Mesendoderm (in vitro differentiated cells): ENCODE measurements at regions not wholly inside any gene's neighbourhood (a gene's known extent, or its start where the extent isn't known, plus 50 kb on each side); places are given as distances from the start of the nearest gene placed in this dataset.

Experiments used
- DNase-seq: peaks from one replicate; pipeline ENCODE4 v3.0.0; 2013
- H2AK5ac ChIP-seq: 2 replicates; pipeline ENCODE4 v1.6.1; 2013; ENCODE audit warnings: low read length, inconsistent platforms
- H2BK120ac ChIP-seq: 2 replicates; pipeline ENCODE4 v1.6.1; 2013; ENCODE audit warnings: low read depth, mild to moderate bottlenecking, low read length, moderate library complexity, mixed read lengths
- H2BK15ac ChIP-seq: replicated peaks from 2 replicates; pipeline ENCODE4 v1.6.1; 2013; ENCODE audit warnings: low read depth, mild to moderate bottlenecking, moderate library complexity
- H2BK5ac ChIP-seq: 2 replicates; pipeline ENCODE4 v1.6.1; 2013; ENCODE audit warnings: low read length, inconsistent platforms
- H3K18ac ChIP-seq: 2 replicates; pipeline ENCODE4 v1.6.1; 2013; ENCODE audit warnings: mild to moderate bottlenecking, low read length, mixed read lengths
- H3K23ac ChIP-seq: one replicate; pipeline ENCODE4 v1.6.1; 2013; ENCODE audit warnings: low read length
- H3K27ac ChIP-seq: 2 replicates; pipeline ENCODE4 v1.5.1; 2013; ENCODE audit warnings: low read depth, mild to moderate bottlenecking, inconsistent platforms, low read length, moderate library complexity
- H3K27me3 ChIP-seq: 2 replicates; pipeline ENCODE4 v1.6.1; 2013; ENCODE audit warnings: low read length, control low read depth, mild to moderate bottlenecking, inconsistent platforms; ENCODE audit not compliant: insufficient read depth, poor library complexity
- H3K36me3 ChIP-seq: 2 replicates; pipeline ENCODE4 v1.6.1; 2013; ENCODE audit warnings: low read length, inconsistent platforms; ENCODE audit not compliant: control insufficient read depth, insufficient read depth
- H3K4ac ChIP-seq: one replicate; pipeline ENCODE4 v1.6.1; 2013; ENCODE audit warnings: low read depth, mild to moderate bottlenecking, low read length, moderate library complexity
- H3K4me1 ChIP-seq: 2 replicates; pipeline ENCODE4 v1.6.1; 2013; ENCODE audit warnings: low read depth, low read length, inconsistent platforms; ENCODE audit not compliant: control insufficient read depth
- H3K4me2 ChIP-seq: 2 replicates; pipeline ENCODE4 v1.6.1; 2013; ENCODE audit warnings: low read length
- H3K4me3 ChIP-seq: 2 replicates; pipeline ENCODE4 v1.5.1; 2013; ENCODE audit warnings: mild to moderate bottlenecking, low read length
- H3K56ac ChIP-seq: one replicate; pipeline ENCODE4 v1.6.1; 2013; ENCODE audit warnings: low read length
- H3K79me1 ChIP-seq: 2 replicates; pipeline ENCODE4 v1.6.1; 2013; ENCODE audit warnings: low read length, inconsistent platforms
- H3K79me2 ChIP-seq: 2 replicates; pipeline ENCODE4 v1.6.1; 2013; ENCODE audit warnings: mild to moderate bottlenecking, low read length; ENCODE audit not compliant: control insufficient read depth, insufficient read depth
- H3K9ac ChIP-seq: 2 replicates; pipeline ENCODE4 v1.6.1; 2013; ENCODE audit warnings: low read length, inconsistent platforms
- H4K5ac ChIP-seq: one replicate; pipeline ENCODE4 v1.6.1; 2013; ENCODE audit warnings: low read length
- H4K8ac ChIP-seq: one replicate; pipeline ENCODE4 v1.6.1; 2013; ENCODE audit warnings: low read depth, mild to moderate bottlenecking, control low read depth, low read length, moderate library complexity
- WGBS: extraction: QIAGEN DNeasy Blood & Tissue Kit; methylation state at CpG from one replicate; pipeline ENCODE4 v1.1.7; 2013; ENCODE audit warnings: low lambda C conversion rate, missing lambda C conversion rate; ENCODE audit not compliant: insufficient coverage; ENCODE audit errors: extremely low coverage; 5-methylcytosine and 5-hydroxymethylcytosine counted together

DNA sequence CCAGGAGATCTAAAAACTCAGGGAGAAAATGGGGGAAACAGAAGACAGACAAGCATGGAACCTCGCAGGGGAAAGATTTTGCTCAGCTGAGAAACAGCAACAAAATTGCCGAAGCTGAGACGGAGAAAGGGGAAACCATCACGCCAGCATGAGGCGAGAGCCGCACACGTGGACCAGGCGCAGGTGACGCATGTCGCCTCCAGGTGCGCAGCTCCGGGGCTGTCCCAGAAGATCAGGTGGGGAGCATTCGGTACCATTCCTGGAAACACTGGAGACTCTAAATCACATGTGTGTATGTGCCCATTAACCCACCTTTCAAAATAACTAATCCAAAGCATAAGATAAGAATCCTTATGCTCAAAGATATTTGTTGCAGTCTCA, 121.7 kb downstream of the BRD1 start:
- H2AK5ac ChIP-seq = no peak overlapping the region
- DNase-seq = no peak
- H4K5ac ChIP-seq = no peak overlapping the region
- no peak overlapping the region for H2BK5ac ChIP-seq
- H4K8ac ChIP-seq = no peak overlapping the region
- H3K36me3 ChIP-seq = no peaks in the 10 kb centered on the region
- H2BK15ac ChIP-seq = no peak overlapping the region
- no peaks in the 10 kb centered on the region for H3K4me1 ChIP-seq
- H3K4me2 ChIP-seq = no peak overlapping the region
- WGBS = no CpG with 5 or more reads among the region's 13 CpGs
- no peaks in the 10 kb centered on the region for H3K79me1 ChIP-seq
- no peaks in the 10 kb centered on the region for H3K79me2 ChIP-seq
- no peak overlapping the region for H3K56ac ChIP-seq
- H3K4me3 ChIP-seq = no peak overlapping the region
- no peak overlapping the region for H3K18ac ChIP-seq
- H3K9ac ChIP-seq = no peak overlapping the region
- no peak overlapping the region for H2BK120ac ChIP-seq
- H3K23ac ChIP-seq = no peak overlapping the region
- H3K4ac ChIP-seq = no peak overlapping the region
- no peaks in the 10 kb centered on the region for H3K27me3 ChIP-seq
- H3K27ac ChIP-seq = no peak overlapping the region

- WGBS = no CpG with 5 or more reads among the region's 22 CpGs
- DNase-seq = no peak
- Histone ChIP-seq H3K36me3 (no peaks in the 10 kb centered on the region), H3K4me1 (no peaks in the 10 kb centered on the region), H3K4ac (no peak overlapping the region), H3K79me2 (no peaks in the 10 kb centered on the region), H3K23ac (no peak overlapping the region), H2AK5ac (no peak overlapping the region), H3K4me3 (no peak overlapping the region), H3K56ac (no peak overlapping the region), H3K9ac (no peak overlapping the region), H3K27ac (no peak overlapping the region), H2BK15ac (no peak overlapping the region), H4K5ac (no peak overlapping the region), H3K4me2 (no peak overlapping the region), H3K18ac (no peak overlapping the region), H2BK120ac (no peak overlapping the region), H2BK5ac (no peak overlapping the region), H4K8ac (no peak overlapping the region), H3K27me3 (no peaks in the 10 kb centered on the region), H3K79me1 (no peaks in the 10 kb centered on the region)
These were observed 122.3 kb downstream of the BRD1 start for GRCh38 chr22:49705216-49705971.

- no peak overlapping the region for H3K27ac ChIP-seq
- H3K4me3 ChIP-seq = no peak overlapping the region
- no peak overlapping the region for H2BK15ac ChIP-seq
- no peak overlapping the region for H4K5ac ChIP-seq
- whole genome bisulfite sequencing = no CpG with 5 or more reads among the region's 39 CpGs
- no peaks in the 10 kb centered on the region for H3K4me1 ChIP-seq
- no peak overlapping the region for H3K56ac ChIP-seq
- no peak overlapping the region for H2BK5ac ChIP-seq
- H3K79me1 ChIP-seq = no peaks in the 10 kb centered on the region
- no peak overlapping the region for H2BK120ac ChIP-seq
- no peak overlapping the region for H3K4ac ChIP-seq
- no peak overlapping the region for H3K4me2 ChIP-seq
- H3K36me3 ChIP-seq = no peaks in the 10 kb centered on the region
- no peak overlapping the region for H3K23ac ChIP-seq
- H4K8ac ChIP-seq = no peak overlapping the region
- no peak overlapping the region for H3K9ac ChIP-seq
- no peak for DNase-seq
- no peak overlapping the region for H3K18ac ChIP-seq
- no peaks in the 10 kb centered on the region for H3K27me3 ChIP-seq
- no peaks in the 10 kb centered on the region for H3K79me2 ChIP-seq
- no peak overlapping the region for H2AK5ac ChIP-seq
These were observed 123.1 kb downstream of the BRD1 start for GRCh38 chr22:49704345-49705215.

DNA sequence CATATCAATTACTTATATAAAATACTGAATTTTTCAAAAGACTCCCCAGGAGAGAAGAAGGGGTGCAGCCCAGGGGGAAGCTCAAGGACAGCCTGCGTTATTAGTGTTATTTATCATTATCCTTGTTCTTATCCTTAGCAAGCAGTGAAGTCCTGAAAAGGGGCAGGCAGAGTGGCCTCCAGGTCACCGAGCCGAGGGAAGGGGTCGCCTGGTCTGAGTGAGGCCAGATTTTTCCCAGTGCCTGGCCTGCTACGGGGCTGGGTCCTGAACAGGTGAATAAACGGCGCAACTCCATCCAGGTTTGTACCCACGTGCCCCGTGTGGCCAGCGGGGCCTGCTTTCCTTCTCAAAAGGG, 123.7 kb downstream of the BRD1 start:
- H3K27me3 ChIP-seq = no peaks in the 10 kb centered on the region
- DNase-seq = no peak
- no peak overlapping the region for H2BK120ac ChIP-seq
- no peak overlapping the region for H3K23ac ChIP-seq
- H2BK15ac ChIP-seq = no peak overlapping the region
- H2BK5ac ChIP-seq = no peak overlapping the region
- no CpG with 5 or more reads among the region's 10 CpGs for WGBS
- no peaks in the 10 kb centered on the region for H3K4me1 ChIP-seq
- H4K5ac ChIP-seq = no peak overlapping the region
- H4K8ac ChIP-seq = no peak overlapping the region
- no peak overlapping the region for H3K4me2 ChIP-seq
- H3K27ac ChIP-seq = no peak overlapping the region
- H3K79me2 ChIP-seq = no peaks in the 10 kb centered on the region
- H3K18ac ChIP-seq = no peak overlapping the region
- no peaks in the 10 kb centered on the region for H3K79me1 ChIP-seq
- H3K56ac ChIP-seq = no peak overlapping the region
- H3K4me3 ChIP-seq = no peak overlapping the region
- H3K36me3 ChIP-seq = no peaks in the 10 kb centered on the region
- H3K4ac ChIP-seq = no peak overlapping the region
- no peak overlapping the region for H3K9ac ChIP-seq
- no peak overlapping the region for H2AK5ac ChIP-seq

DNA sequence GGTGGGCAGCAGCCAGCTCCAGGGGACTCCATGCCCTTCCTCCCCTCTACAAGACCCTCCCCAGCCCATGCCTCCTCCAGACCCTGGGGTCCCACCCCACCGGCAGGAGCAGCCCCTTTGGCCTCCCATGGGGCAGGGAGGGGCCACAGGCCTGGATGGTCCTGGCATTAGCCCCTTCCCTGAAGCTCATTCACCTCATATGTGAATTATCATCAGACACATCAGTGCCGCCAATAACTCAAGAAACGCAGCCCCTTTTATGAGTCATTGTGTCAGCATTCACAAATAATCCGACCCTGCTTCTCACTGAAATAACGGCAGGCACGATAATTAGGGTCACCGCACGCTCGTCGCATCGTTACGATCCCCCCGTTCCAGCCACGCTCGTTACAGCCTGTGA, 124.2 kb downstream of the BRD1 start:
- Histone ChIP-seq H3K18ac (no peak overlapping the region), H3K27ac (no peak overlapping the region), H3K4ac (no peak overlapping the region), H3K27me3 (no peaks in the 10 kb centered on the region), H3K56ac (no peak overlapping the region), H4K8ac (no peak overlapping the region), H3K23ac (no peak overlapping the region), H3K9ac (no peak overlapping the region), H2AK5ac (no peak overlapping the region), H3K79me2 (no peaks in the 10 kb centered on the region), H3K4me2 (no peak overlapping the region), H2BK120ac (no peak overlapping the region), H3K79me1 (no peaks in the 10 kb centered on the region), H2BK5ac (no peak overlapping the region), H4K5ac (no peak overlapping the region), H3K4me3 (no peak overlapping the region), H2BK15ac (no peak overlapping the region), H3K4me1 (no peaks in the 10 kb centered on the region), H3K36me3 (no peaks in the 10 kb centered on the region)
- WGBS = no CpG with 5 or more reads among the region's 15 CpGs
- no peak for DNase-seq
